HepG2 (cell line): ENCODE measurements at regions not wholly inside any gene's neighbourhood (a gene's known extent, or its start where the extent isn't known, plus 50 kb on each side); places are given as distances from the start of the nearest gene placed in this dataset.

Experiments used
- ATAC-seq: fragments of 200-7000 bp; cut with Tn5 transposase; 3 replicates; pipeline ENCODE4 v1.9.1; 2020; ENCODE audit warnings: mild to moderate bottlenecking, moderate library complexity
- BruUV-seq: library from RNA; stranded (reverse); fragments of 400-500 nt; replicated peaks from 2 replicates; lab custom pipeline; 2021; lab: Mats Ljungman, UMichigan
- CTCF ChIA-PET: fragments of 300-600 bp; formaldehyde crosslinking; extraction: SDS; loops from one replicate; lab custom pipeline; 2021; ENCODE audit warnings: low total read pairs, inconsistent platforms, low intra/inter-chr PET ratio; lab: Yijun Ruan, JAX
- POLR2A ChIA-PET: fragments of 350-600 bp; sonication (Branson Sonifier 250); formaldehyde crosslinking; loops from one replicate; lab custom pipeline; 2020; ENCODE audit warnings: antibody characterized with exemption, inconsistent platforms; lab: Yijun Ruan, JAX
- DNase-seq: peaks from one replicate; pipeline ENCODE4 v3.0.0-alpha.2; 2015; ENCODE audit warnings: low spot score
- FAIRE-seq: peaks from 3 replicates; lab custom pipeline; 2011; peaks lifted over from hg19 to GRCh38; lab: Jason Lieb, UNC
- H2AFZ ChIP-seq: one replicate; pipeline ENCODE4 v1.6.1; 2011; ENCODE audit warnings: low read length, inconsistent platforms
- H3K27ac ChIP-seq: fragments of 300-600 bp; 3 replicates; pipeline ENCODE4 v1.8.0; 2011; ENCODE audit warnings: mixed run types, mild to moderate bottlenecking, mixed read lengths, low read length, inconsistent platforms; ENCODE audit not compliant: insufficient read depth; ENCODE audit errors: extremely low read length
- H3K27me3 ChIP-seq, 2 experiments: fragments of 200-600 bp in 1 of 2; 2 replicates in 1 of 2; 3 replicates in 1 of 2; pipeline versions ENCODE4 v1.6.0 to v1.8.0; 2011; ENCODE audit warnings: low read length in 2 of 2, mild to moderate bottlenecking in 2 of 2, moderate library complexity in 2 of 2, inconsistent platforms in 1 of 2; ENCODE audit not compliant: insufficient read depth in 2 of 2, control insufficient read depth in 1 of 2
- H3K36me3 ChIP-seq, 2 experiments: fragments of 200-600 bp in 1 of 2; replicated peaks in 1 of 2; 2 replicates in 1 of 2; 3 replicates in 1 of 2; pipeline versions ENCODE4 v1.5.1 to v1.8.0; 2011; ENCODE audit warnings: low read length in 2 of 2, inconsistent platforms in 1 of 2; ENCODE audit not compliant: insufficient read depth in 2 of 2, control insufficient read depth in 1 of 2
- H3K4me1 ChIP-seq: 2 replicates; pipeline ENCODE4 v1.5.1; 2012; ENCODE audit warnings: low read length, inconsistent platforms; ENCODE audit not compliant: insufficient read depth
- H3K4me2 ChIP-seq: 2 replicates; pipeline ENCODE4 v1.6.0; 2011; ENCODE audit warnings: low read depth, low read length, inconsistent platforms
- H3K4me3 ChIP-seq, 3 experiments: fragments of 200-600 bp in 1 of 3; sonication (generic), shearing (Covaris generic) in 1 of 3; replicated peaks in 1 of 3; 2 replicates each; pipeline ENCODE4 v1.5.1; 2011 to 2016; ENCODE audit warnings: low read length in 3 of 3, inconsistent platforms in 2 of 3, low read depth in 2 of 3, mild to moderate bottlenecking in 2 of 3, control low read depth in 1 of 3, mixed read lengths in 1 of 3; ENCODE audit not compliant: insufficient read depth in 1 of 3
- H3K79me2 ChIP-seq: one replicate; pipeline ENCODE4 v1.6.1; 2011; ENCODE audit warnings: low read length, inconsistent platforms; ENCODE audit not compliant: insufficient read depth
- H3K9ac ChIP-seq: 2 replicates; pipeline ENCODE4 v1.6.0; 2011; ENCODE audit warnings: mild to moderate bottlenecking, low read depth, low read length, inconsistent platforms; ENCODE audit not compliant: insufficient read depth
- H3K9me3 ChIP-seq: 2 replicates; pipeline ENCODE4 v1.5.1; 2012; ENCODE audit warnings: mild to moderate bottlenecking, low read length
- H4K20me1 ChIP-seq: 2 replicates; pipeline ENCODE4 v1.6.0; 2011; ENCODE audit warnings: inconsistent platforms, mild to moderate bottlenecking, low read length, moderate library complexity; ENCODE audit not compliant: insufficient read depth
- CAMTA2 ChIP-seq: sonication (generic); formaldehyde crosslinking; IDR thresholded peaks from 2 replicates; pipeline ENCODE4 v1.4.0; 2020; ENCODE audit warnings: mild to moderate bottlenecking, missing genetic modification reagents, borderline replicate concordance
- MED1 ChIP-seq: sonication (generic); formaldehyde crosslinking; IDR thresholded peaks from 2 replicates; pipeline ENCODE4 v1.4.0; 2020; ENCODE audit warnings: missing genetic modification reagents
- MEIS1 ChIP-seq: sonication (generic); formaldehyde crosslinking; IDR thresholded peaks from 2 replicates; pipeline ENCODE4 v1.9.0; 2021; ENCODE audit warnings: mild to moderate bottlenecking, missing genetic modification reagents, moderate library complexity, borderline replicate concordance
- PAWR ChIP-seq: sonication (generic); formaldehyde crosslinking; IDR thresholded peaks from 2 replicates; pipeline ENCODE4 v1.4.0; 2020; ENCODE audit warnings: missing genetic modification reagents, mild to moderate bottlenecking, borderline replicate concordance
- PHB2 ChIP-seq: fragments of 450-650 bp; IDR thresholded peaks from 2 replicates; pipeline ENCODE4 v1.6.1; 2018; ENCODE audit not compliant: partially characterized antibody
- POGZ ChIP-seq: sonication (generic); formaldehyde crosslinking; IDR thresholded peaks from 2 replicates; pipeline ENCODE4 v1.4.0; 2020; ENCODE audit warnings: mild to moderate bottlenecking, missing genetic modification reagents
- POLR2G ChIP-seq: fragments of 200-400 bp; formaldehyde crosslinking; IDR thresholded peaks from 2 replicates; pipeline ENCODE4 v1.6.1; 2018; ENCODE audit warnings: mild to moderate bottlenecking, low read depth, low read length, moderate library complexity
- SALL1 ChIP-seq: sonication (generic); formaldehyde crosslinking; IDR thresholded peaks from 2 replicates; pipeline ENCODE4 v1.8.0; 2022; ENCODE audit warnings: mild to moderate bottlenecking, missing genetic modification reagents
- U2AF2 ChIP-seq: fragments of 200-400 bp; formaldehyde crosslinking; IDR thresholded peaks from 2 replicates; pipeline ENCODE4 v1.6.1; 2017; ENCODE audit warnings: low read depth, mild to moderate bottlenecking, low read length
- ZNF17 ChIP-seq: sonication (generic); formaldehyde crosslinking; IDR thresholded peaks from 2 replicates; pipeline ENCODE4 v1.5.0; 2020; ENCODE audit warnings: mild to moderate bottlenecking, missing genetic modification reagents
- ZNF224 ChIP-seq: sonication (generic); formaldehyde crosslinking; IDR thresholded peaks from 2 replicates; pipeline ENCODE4 v1.5.0; 2020; ENCODE audit warnings: mild to moderate bottlenecking, missing genetic modification reagents
- ZNF251 ChIP-seq: sonication (generic); formaldehyde crosslinking; IDR thresholded peaks from 2 replicates; pipeline ENCODE4 v1.9.0; 2021; ENCODE audit warnings: mild to moderate bottlenecking, missing genetic modification reagents
- ZNF598 ChIP-seq: sonication (generic); formaldehyde crosslinking; IDR thresholded peaks from 2 replicates; pipeline ENCODE4 v1.5.1; 2020; ENCODE audit warnings: mild to moderate bottlenecking, missing genetic modification reagents, borderline replicate concordance
- ZNF605 ChIP-seq: sonication (generic); formaldehyde crosslinking; IDR thresholded peaks from 2 replicates; pipeline ENCODE4 v1.8.0; 2022; ENCODE audit warnings: mild to moderate bottlenecking, missing genetic modification reagents
- ZNF644 ChIP-seq: IDR thresholded peaks from 2 replicates; pipeline ENCODE4 v1.6.1; 2016; ENCODE audit warnings: low read depth
- ZNF777 ChIP-seq: sonication (generic); formaldehyde crosslinking; IDR thresholded peaks from 2 replicates; pipeline ENCODE4 v1.4.0; 2020; ENCODE audit warnings: missing genetic modification reagents
- ZNF839 ChIP-seq: sonication (generic); formaldehyde crosslinking; IDR thresholded peaks from 2 replicates; pipeline ENCODE4 v1.4.0; 2020; ENCODE audit warnings: missing genetic modification reagents, mild to moderate bottlenecking, borderline replicate concordance
- WGBS: methylation state at CpG from one replicate; pipeline ENCODE4 v1.1.6; 2017; ENCODE audit warnings: low lambda C conversion rate; 5-methylcytosine and 5-hydroxymethylcytosine counted together
- in situ Hi-C: cut with HindIII; loops from 2 replicates; pipeline ENCODE4 v1.10.0; 2017; ENCODE audit warnings: low pct_unique_long_range_greater_than_20kb; ENCODE audit not compliant: extremely low pct_ligation_motif_present
- intact Hi-C: fragments of 100-400 bp; cut with micrococcal nuclease; formaldehyde crosslinking; loops from one replicate; pipeline ENCODE4 v1.10.0; 2022; ENCODE audit not compliant: unreplicated experiment
- TF ChIP-seq, protein P1 (sequence below), 2 experiments: sonication (generic) in 1 of 2; formaldehyde crosslinking in 1 of 2; IDR thresholded peaks; 2 replicates each; pipeline versions ENCODE4 v1.4.0 to v1.6.1; 2018 to 2020; ENCODE audit warnings: missing genetic modification reagents in 2 of 2, borderline replicate concordance in 1 of 2, low read depth in 1 of 2, mild to moderate bottlenecking in 1 of 2, missing biosample characterization in 1 of 2

GRCh38 chr3:72079369-72079872 lies 294.5 kb upstream of the PROK2 start (continued):
- TF ChIP-seq CAMTA2 = no peak
- TF ChIP-seq PHB2 = no peak
- TF ChIP-seq, protein P1, sequence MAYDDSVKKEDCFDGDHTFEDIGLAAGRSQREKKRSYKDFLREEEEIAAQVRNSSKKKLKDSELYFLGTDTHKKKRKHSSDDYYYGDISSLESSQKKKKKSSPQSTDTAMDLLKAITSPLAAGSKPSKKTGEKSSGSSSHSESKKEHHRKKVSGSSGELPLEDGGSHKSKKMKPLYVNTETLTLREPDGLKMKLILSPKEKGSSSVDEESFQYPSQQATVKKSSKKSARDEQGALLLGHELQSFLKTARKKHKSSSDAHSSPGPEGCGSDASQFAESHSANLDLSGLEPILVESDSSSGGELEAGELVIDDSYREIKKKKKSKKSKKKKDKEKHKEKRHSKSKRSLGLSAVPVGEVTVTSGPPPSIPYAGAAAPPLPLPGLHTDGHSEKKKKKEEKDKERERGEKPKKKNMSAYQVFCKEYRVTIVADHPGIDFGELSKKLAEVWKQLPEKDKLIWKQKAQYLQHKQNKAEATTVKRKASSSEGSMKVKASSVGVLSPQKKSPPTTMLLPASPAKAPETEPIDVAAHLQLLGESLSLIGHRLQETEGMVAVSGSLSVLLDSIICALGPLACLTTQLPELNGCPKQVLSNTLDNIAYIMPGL (CRISPR knock-in tag; IDR thresholded peaks at IDR 0.05; ENCODE audit: borderline replicate concordance in 1 of 2, low read depth in 1 of 2) = no peak
- TF ChIP-seq ZNF224 (CRISPR knock-in tag) = no peak
- no peak for TF ChIP-seq ZNF777 (CRISPR knock-in tag)
- no peak for TF ChIP-seq ZNF251 (CRISPR knock-in tag)
- TF ChIP-seq SALL1 (CRISPR knock-in tag) = no peak
- TF ChIP-seq ZNF644 (CRISPR knock-in tag) = no peak
- no peak for TF ChIP-seq MEIS1 (CRISPR knock-in tag)
- no peak for TF ChIP-seq PAWR (CRISPR knock-in tag)
- TF ChIP-seq ZNF605 (CRISPR knock-in tag) = no peak
- no peak for TF ChIP-seq POGZ (CRISPR knock-in tag)

DNA sequence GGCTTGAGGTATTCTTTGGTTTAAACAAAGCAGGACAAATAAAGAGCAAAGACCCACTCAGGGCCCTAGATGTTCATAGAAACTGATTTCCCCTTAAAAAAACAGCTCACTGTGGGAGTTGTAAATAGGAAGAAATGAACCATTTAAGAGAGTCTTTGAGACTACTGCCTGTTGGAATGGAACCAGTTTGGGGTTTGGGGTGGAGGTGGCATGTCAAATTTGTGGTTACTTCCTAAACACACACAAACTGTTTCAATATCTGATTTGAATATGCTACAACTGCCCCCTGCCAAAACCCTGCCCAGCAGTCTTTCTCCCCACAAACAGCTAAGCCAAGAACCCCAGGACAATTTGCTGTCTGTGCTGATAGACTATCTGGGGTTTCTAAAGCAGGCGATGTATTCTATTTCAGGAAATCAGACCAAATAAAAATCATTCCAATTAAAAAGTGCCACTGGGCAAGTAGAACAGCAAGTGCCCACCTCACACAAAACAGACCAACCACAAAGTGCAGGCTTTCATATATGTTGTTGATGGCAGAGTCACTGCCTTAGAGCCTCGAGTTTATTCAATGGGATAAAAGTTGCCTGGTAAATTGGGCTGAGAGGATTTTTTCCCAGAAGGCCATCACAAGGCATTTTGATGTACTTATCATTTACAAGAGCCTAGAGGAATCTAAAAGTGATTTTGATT lies 293.9 kb upstream of the PROK2 start:
- no peak for TF ChIP-seq U2AF2
- no peak for TF ChIP-seq ZNF839 (CRISPR knock-in tag)
- no peak for TF ChIP-seq POLR2G
- TF ChIP-seq MED1 = no peak
- no peak for TF ChIP-seq ZNF598 (CRISPR knock-in tag)
- TF ChIP-seq ZNF17 (CRISPR knock-in tag) = no peak
- CTCF ChIA-PET = no interaction called here

More for the DNA sequence above, 293.9 kb upstream of the PROK2 start:
- ATAC-seq = no peak
- in situ Hi-C loops = no loop called here
- Histone ChIP-seq H3K9me3 (peaks cover 15% of the 10 kb centered on the region), H3K27me3 (no peaks in the 10 kb centered on the region), H3K4me2 (no peak overlapping the region), H3K79me2 (no peaks in the 10 kb centered on the region), H4K20me1 (no peaks in the 10 kb centered on the region), H3K9ac (no peak overlapping the region), H3K36me3 (no peaks in the 10 kb centered on the region), H3K4me1 (peaks cover 11% of the 10 kb centered on the region), H2AFZ (no peak overlapping the region), H3K4me3 (no peak overlapping the region), H3K27ac (no peak overlapping the region)
- 46% methylated on average over 2 of the region's 2 CpGs for WGBS
- no peak for FAIRE-seq
- intact Hi-C loops = no loop called here
- DNase-seq = no peak
- BruUV-seq = no TSS peak
- POLR2A ChIA-PET = no interaction called here
